GM23338 (cell line): ENCODE measurements at regions not wholly inside any gene's neighbourhood (a gene's known extent, or its start where the extent isn't known, plus 50 kb on each side); places are given as distances from the start of the nearest gene placed in this dataset.

Experiments used
- ATAC-seq: fragments of 200-7000 bp; cut with Tn5 transposase; 3 replicates; pipeline ENCODE4 v1.9.1; 2020
- DNase-seq: peaks from one replicate; pipeline ENCODE4 v3.0.0-alpha.2; 2015; ENCODE audit warnings: low spot score
- H2AFZ ChIP-seq: fragments of 200-600 bp; sonication (generic); 2 replicates; pipeline ENCODE4 v1.8.0; 2016; ENCODE audit warnings: antibody characterized with exemption, mild to moderate bottlenecking, moderate library complexity
- H3F3A ChIP-seq: fragments of 200-600 bp; sonication (generic); replicated peaks from 2 replicates; pipeline ENCODE4 v1.8.0; 2017; ENCODE audit warnings: antibody characterized with exemption, mixed run types, low read depth
- H3K27ac ChIP-seq: fragments of 200-600 bp; sonication (generic); 2 replicates; pipeline ENCODE4 v1.6.1; 2016; ENCODE audit warnings: low read depth
- H3K27me3 ChIP-seq: fragments of 200-600 bp; sonication (generic); 2 replicates; pipeline ENCODE4 v1.8.0; 2016; ENCODE audit warnings: mild to moderate bottlenecking, mixed run types, moderate library complexity; ENCODE audit not compliant: insufficient read depth
- H3K36me3 ChIP-seq: fragments of 200-600 bp; sonication (generic); 2 replicates; pipeline ENCODE4 v1.8.0; 2016; ENCODE audit warnings: mild to moderate bottlenecking; ENCODE audit not compliant: insufficient read depth
- H3K4me1 ChIP-seq: fragments of 200-600 bp; sonication (generic); 2 replicates; pipeline ENCODE4 v1.8.0; 2016; ENCODE audit warnings: mild to moderate bottlenecking, moderate library complexity; ENCODE audit not compliant: insufficient read depth
- H3K4me2 ChIP-seq: fragments of 200-600 bp; sonication (generic); 2 replicates; pipeline ENCODE4 v1.7.1; 2017; ENCODE audit warnings: mixed run types
- H3K4me3 ChIP-seq: fragments of 200-600 bp; sonication (generic); 2 replicates; pipeline ENCODE4 v1.6.1; 2016; ENCODE audit warnings: mixed run types
- H3K79me2 ChIP-seq: fragments of 200-600 bp; sonication (generic); replicated peaks from 2 replicates; pipeline ENCODE4 v1.8.0; 2017; ENCODE audit warnings: mild to moderate bottlenecking; ENCODE audit not compliant: insufficient read depth
- H3K9me2 ChIP-seq: fragments of 200-600 bp; sonication (generic); 2 replicates; pipeline ENCODE4 v1.8.0; 2017; ENCODE audit not compliant: insufficient read depth
- H4K20me1 ChIP-seq: fragments of 200-600 bp; sonication (generic); replicated peaks from 2 replicates; pipeline ENCODE4 v1.8.0; 2017; ENCODE audit warnings: mild to moderate bottlenecking; ENCODE audit not compliant: insufficient read depth
- H3K27ac Mint-ChIP-seq: 2 replicates; pipeline ENCODE4 v1.8.0; 2020; ENCODE audit warnings: inconsistent platforms, mild to moderate bottlenecking, moderate library complexity, mixed read lengths
- H3K27me3 Mint-ChIP-seq: 3 replicates; pipeline ENCODE4 v1.8.0; 2022; ENCODE audit warnings: low read depth, mild to moderate bottlenecking, moderate library complexity, mixed read lengths, inconsistent platforms; ENCODE audit not compliant: insufficient read depth, poor library complexity
- H3K36me3 Mint-ChIP-seq: 3 replicates; pipeline ENCODE4 v1.8.0; 2021; ENCODE audit warnings: low read depth, mild to moderate bottlenecking, inconsistent platforms, moderate library complexity, mixed read lengths
- H3K4me1 Mint-ChIP-seq: 3 replicates; pipeline ENCODE4 v1.8.0; 2020; ENCODE audit warnings: mild to moderate bottlenecking, inconsistent platforms, mixed read lengths
- H3K4me3 Mint-ChIP-seq: 3 replicates; pipeline ENCODE4 v1.8.0; 2021; ENCODE audit warnings: moderate library complexity, mild to moderate bottlenecking, inconsistent platforms, mixed read lengths
- H3K9me3 Mint-ChIP-seq: 3 replicates; pipeline ENCODE4 v1.8.0; 2020; ENCODE audit warnings: moderate library complexity, mild to moderate bottlenecking, inconsistent platforms, mixed read lengths
- CREB1 ChIP-seq: fragments of 250-450 bp; sonication (Bioruptor Pico); IDR thresholded peaks from 2 replicates; pipeline ENCODE4 v1.5.0; 2020; ENCODE audit warnings: low read depth, mild to moderate bottlenecking, moderate library complexity
- EZH2 ChIP-seq: fragments of 200-600 bp; sonication (generic); IDR thresholded peaks from one replicate; pipeline ENCODE4 v1.8.0; 2017; ENCODE audit warnings: antibody characterized with exemption, mild to moderate bottlenecking, low read depth; ENCODE audit not compliant: unreplicated experiment
- EZH2phosphoT487 ChIP-seq: fragments of 200-600 bp; sonication (generic); IDR thresholded peaks from one replicate; pipeline ENCODE4 v1.8.1; 2018; ENCODE audit warnings: antibody characterized with exemption; ENCODE audit not compliant: unreplicated experiment
- JUNB ChIP-seq: IDR thresholded peaks from one replicate; pipeline ENCODE4 v1.6.1; 2016; ENCODE audit warnings: antibody characterized with exemption; ENCODE audit not compliant: unreplicated experiment
- NANOG ChIP-seq: IDR thresholded peaks from 2 replicates; pipeline ENCODE4 v1.6.1; 2016; ENCODE audit warnings: antibody characterized with exemption, borderline replicate concordance
- POLR2AphosphoS5 ChIP-seq: IDR thresholded peaks from 2 replicates; pipeline ENCODE4 v1.6.1; 2016; ENCODE audit warnings: antibody characterized with exemption, low read depth
- STAT1 ChIP-seq: IDR thresholded peaks from one replicate; pipeline ENCODE4 v1.6.1; 2016; ENCODE audit warnings: antibody characterized with exemption; ENCODE audit not compliant: unreplicated experiment
- ZNF114 ChIP-seq: fragments of 250-450 bp; sonication (Bioruptor Pico); IDR thresholded peaks from 2 replicates; pipeline ENCODE4 v1.5.0; 2020; ENCODE audit warnings: mild to moderate bottlenecking, moderate library complexity
- ZNF331 ChIP-seq: fragments of 250-450 bp; sonication (Bioruptor Pico); IDR thresholded peaks from 2 replicates; pipeline ENCODE4 v1.5.0; 2020; ENCODE audit warnings: low read depth, mild to moderate bottlenecking, moderate library complexity
- TF ChIP-seq, protein P1 (sequence below): IDR thresholded peaks from 2 replicates; pipeline ENCODE4 v1.6.1; 2016; ENCODE audit warnings: antibody characterized with exemption
- TF ChIP-seq, protein P2 (sequence below): IDR thresholded peaks from one replicate; pipeline ENCODE4 v1.6.1; 2018; ENCODE audit warnings: antibody characterized with exemption; ENCODE audit not compliant: unreplicated experiment
- TF ChIP-seq, protein P3 (sequence below): fragments of 250-450 bp; sonication (Bioruptor Pico); IDR thresholded peaks from 2 replicates; pipeline ENCODE4 v1.5.0; 2020; ENCODE audit warnings: mild to moderate bottlenecking, moderate library complexity
- TF ChIP-seq, protein P4 (sequence below), 2 experiments: fragments of 200-600 bp in 1 of 2; sonication (generic) in 1 of 2; conservative IDR thresholded peaks; 2 replicates each; pipeline versions ENCODE4 v1.5.1 to v1.6.1; 2016 to 2017; ENCODE audit warnings: antibody characterized with exemption in 2 of 2, low read depth in 2 of 2, mild to moderate bottlenecking in 2 of 2, moderate library complexity in 1 of 2

DNA sequence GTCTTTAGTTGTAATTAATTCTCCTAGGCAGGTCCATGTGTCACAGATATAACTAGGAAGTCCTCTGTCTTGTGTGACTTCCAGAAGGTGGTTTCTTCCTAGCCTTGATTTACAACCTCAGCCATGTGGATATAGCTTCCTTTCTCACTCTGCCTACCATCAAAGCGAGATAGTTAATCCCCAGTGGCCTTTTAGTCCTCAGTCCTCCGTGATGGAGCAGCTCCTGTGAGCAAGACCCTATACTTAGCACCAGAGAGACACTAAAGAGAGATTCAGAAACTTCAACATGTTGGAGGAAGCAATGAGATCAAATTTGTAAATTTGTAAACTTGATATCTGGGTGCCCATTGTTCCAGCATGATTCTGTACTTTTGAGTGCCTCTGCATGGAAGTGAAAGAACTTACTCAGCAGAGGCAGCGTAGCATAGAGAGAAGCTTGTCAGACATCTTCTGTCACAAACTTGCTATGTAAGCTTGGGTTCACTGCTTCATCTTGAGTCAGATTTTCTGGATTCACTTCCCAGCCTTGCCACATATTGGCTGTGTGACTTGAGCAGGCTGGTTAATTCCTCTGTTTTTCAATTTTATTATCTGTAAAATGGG is 170.2 kb upstream of the NR3C1 start:
- H3K4me3 Mint-ChIP-seq, result no peak overlapping the region
- H3F3A ChIP-seq, result no peaks in the 10 kb centered on the region
- no peaks in the 10 kb centered on the region for H3K4me1 Mint-ChIP-seq
- DNase-seq (no peak), ATAC-seq (no peak)
- H3K9me3 Mint-ChIP-seq, result no peaks in the 10 kb centered on the region
- H3K9me2 ChIP-seq, result no peaks in the 10 kb centered on the region
- no peaks in the 10 kb centered on the region for H3K36me3 Mint-ChIP-seq
- no peak overlapping the region for H3K4me3 ChIP-seq
- H3K27ac Mint-ChIP-seq, result no peak overlapping the region
- no peak for TF ChIP-seq EZH2phosphoT487
- TF ChIP-seq ZNF331 (CRISPR knock-in tag), result no peak
- TF ChIP-seq, protein P1, sequence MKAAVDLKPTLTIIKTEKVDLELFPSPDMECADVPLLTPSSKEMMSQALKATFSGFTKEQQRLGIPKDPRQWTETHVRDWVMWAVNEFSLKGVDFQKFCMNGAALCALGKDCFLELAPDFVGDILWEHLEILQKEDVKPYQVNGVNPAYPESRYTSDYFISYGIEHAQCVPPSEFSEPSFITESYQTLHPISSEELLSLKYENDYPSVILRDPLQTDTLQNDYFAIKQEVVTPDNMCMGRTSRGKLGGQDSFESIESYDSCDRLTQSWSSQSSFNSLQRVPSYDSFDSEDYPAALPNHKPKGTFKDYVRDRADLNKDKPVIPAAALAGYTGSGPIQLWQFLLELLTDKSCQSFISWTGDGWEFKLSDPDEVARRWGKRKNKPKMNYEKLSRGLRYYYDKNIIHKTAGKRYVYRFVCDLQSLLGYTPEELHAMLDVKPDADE, result no peak
- TF ChIP-seq POLR2AphosphoS5, result no peak
- TF ChIP-seq STAT1, result no peak
- TF ChIP-seq EZH2, result no peak
- TF ChIP-seq, protein P2, sequence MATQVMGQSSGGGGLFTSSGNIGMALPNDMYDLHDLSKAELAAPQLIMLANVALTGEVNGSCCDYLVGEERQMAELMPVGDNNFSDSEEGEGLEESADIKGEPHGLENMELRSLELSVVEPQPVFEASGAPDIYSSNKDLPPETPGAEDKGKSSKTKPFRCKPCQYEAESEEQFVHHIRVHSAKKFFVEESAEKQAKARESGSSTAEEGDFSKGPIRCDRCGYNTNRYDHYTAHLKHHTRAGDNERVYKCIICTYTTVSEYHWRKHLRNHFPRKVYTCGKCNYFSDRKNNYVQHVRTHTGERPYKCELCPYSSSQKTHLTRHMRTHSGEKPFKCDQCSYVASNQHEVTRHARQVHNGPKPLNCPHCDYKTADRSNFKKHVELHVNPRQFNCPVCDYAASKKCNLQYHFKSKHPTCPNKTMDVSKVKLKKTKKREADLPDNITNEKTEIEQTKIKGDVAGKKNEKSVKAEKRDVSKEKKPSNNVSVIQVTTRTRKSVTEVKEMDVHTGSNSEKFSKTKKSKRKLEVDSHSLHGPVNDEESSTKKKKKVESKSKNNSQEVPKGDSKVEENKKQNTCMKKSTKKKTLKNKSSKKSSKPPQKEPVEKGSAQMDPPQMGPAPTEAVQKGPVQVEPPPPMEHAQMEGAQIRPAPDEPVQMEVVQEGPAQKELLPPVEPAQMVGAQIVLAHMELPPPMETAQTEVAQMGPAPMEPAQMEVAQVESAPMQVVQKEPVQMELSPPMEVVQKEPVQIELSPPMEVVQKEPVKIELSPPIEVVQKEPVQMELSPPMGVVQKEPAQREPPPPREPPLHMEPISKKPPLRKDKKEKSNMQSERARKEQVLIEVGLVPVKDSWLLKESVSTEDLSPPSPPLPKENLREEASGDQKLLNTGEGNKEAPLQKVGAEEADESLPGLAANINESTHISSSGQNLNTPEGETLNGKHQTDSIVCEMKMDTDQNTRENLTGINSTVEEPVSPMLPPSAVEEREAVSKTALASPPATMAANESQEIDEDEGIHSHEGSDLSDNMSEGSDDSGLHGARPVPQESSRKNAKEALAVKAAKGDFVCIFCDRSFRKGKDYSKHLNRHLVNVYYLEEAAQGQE, result no peak
- TF ChIP-seq, protein P3, sequence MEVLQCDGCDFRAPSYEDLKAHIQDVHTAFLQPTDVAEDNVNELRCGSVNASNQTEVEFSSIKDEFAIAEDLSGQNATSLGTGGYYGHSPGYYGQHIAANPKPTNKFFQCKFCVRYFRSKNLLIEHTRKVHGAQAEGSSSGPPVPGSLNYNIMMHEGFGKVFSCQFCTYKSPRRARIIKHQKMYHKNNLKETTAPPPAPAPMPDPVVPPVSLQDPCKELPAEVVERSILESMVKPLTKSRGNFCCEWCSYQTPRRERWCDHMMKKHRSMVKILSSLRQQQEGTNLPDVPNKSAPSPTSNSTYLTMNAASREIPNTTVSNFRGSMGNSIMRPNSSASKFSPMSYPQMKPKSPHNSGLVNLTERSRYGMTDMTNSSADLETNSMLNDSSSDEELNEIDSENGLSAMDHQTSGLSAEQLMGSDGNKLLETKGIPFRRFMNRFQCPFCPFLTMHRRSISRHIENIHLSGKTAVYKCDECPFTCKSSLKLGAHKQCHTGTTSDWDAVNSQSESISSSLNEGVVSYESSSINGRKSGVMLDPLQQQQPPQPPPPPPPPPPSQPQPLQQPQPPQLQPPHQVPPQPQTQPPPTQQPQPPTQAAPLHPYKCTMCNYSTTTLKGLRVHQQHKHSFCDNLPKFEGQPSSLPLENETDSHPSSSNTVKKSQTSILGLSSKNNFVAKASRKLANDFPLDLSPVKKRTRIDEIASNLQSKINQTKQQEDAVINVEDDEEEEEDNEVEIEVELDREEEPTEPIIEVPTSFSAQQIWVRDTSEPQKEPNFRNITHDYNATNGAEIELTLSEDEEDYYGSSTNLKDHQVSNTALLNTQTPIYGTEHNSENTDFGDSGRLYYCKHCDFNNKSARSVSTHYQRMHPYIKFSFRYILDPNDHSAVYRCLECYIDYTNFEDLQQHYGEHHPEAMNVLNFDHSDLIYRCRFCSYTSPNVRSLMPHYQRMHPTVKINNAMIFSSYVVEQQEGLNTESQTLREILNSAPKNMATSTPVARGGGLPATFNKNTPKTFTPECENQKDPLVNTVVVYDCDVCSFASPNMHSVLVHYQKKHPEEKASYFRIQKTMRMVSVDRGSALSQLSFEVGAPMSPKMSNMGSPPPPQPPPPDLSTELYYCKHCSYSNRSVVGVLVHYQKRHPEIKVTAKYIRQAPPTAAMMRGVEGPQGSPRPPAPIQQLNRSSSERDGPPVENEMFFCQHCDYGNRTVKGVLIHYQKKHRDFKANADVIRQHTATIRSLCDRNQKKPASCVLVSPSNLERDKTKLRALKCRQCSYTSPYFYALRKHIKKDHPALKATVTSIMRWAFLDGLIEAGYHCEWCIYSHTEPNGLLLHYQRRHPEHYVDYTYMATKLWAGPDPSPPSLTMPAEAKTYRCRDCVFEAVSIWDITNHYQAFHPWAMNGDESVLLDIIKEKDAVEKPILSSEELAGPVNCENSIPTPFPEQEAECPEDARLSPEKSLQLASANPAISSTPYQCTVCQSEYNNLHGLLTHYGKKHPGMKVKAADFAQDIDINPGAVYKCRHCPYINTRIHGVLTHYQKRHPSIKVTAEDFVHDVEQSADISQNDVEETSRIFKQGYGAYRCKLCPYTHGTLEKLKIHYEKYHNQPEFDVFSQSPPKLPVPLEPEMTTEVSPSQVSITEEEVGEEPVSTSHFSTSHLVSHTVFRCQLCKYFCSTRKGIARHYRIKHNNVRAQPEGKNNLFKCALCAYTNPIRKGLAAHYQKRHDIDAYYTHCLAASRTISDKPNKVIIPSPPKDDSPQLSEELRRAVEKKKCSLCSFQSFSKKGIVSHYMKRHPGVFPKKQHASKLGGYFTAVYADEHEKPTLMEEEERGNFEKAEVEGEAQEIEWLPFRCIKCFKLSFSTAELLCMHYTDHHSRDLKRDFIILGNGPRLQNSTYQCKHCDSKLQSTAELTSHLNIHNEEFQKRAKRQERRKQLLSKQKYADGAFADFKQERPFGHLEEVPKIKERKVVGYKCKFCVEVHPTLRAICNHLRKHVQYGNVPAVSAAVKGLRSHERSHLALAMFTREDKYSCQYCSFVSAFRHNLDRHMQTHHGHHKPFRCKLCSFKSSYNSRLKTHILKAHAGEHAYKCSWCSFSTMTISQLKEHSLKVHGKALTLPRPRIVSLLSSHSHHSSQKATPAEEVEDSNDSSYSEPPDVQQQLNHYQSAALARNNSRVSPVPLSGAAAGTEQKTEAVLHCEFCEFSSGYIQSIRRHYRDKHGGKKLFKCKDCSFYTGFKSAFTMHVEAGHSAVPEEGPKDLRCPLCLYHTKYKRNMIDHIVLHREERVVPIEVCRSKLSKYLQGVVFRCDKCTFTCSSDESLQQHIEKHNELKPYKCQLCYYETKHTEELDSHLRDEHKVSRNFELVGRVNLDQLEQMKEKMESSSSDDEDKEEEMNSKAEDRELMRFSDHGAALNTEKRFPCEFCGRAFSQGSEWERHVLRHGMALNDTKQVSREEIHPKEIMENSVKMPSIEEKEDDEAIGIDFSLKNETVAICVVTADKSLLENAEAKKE (CRISPR knock-in tag), result no peak
- TF ChIP-seq JUNB, result no peak
- TF ChIP-seq, protein P4, sequence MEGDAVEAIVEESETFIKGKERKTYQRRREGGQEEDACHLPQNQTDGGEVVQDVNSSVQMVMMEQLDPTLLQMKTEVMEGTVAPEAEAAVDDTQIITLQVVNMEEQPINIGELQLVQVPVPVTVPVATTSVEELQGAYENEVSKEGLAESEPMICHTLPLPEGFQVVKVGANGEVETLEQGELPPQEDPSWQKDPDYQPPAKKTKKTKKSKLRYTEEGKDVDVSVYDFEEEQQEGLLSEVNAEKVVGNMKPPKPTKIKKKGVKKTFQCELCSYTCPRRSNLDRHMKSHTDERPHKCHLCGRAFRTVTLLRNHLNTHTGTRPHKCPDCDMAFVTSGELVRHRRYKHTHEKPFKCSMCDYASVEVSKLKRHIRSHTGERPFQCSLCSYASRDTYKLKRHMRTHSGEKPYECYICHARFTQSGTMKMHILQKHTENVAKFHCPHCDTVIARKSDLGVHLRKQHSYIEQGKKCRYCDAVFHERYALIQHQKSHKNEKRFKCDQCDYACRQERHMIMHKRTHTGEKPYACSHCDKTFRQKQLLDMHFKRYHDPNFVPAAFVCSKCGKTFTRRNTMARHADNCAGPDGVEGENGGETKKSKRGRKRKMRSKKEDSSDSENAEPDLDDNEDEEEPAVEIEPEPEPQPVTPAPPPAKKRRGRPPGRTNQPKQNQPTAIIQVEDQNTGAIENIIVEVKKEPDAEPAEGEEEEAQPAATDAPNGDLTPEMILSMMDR (conservative IDR thresholded peaks at IDR 0.05; ENCODE audit: low read depth in 2 of 2), result no peak
- no peak for TF ChIP-seq ZNF114 (CRISPR knock-in tag)
- TF ChIP-seq NANOG, result no peak
- TF ChIP-seq CREB1 (CRISPR knock-in tag), result no peak
- no peaks in the 10 kb centered on the region for H3K79me2 ChIP-seq
- no peak overlapping the region for H3K27ac ChIP-seq
- H4K20me1 ChIP-seq, result no peaks in the 10 kb centered on the region
- peaks cover 6% of the 10 kb centered on the region for H3K27me3 Mint-ChIP-seq
- no peaks in the 10 kb centered on the region for H3K4me1 ChIP-seq
- no peaks in the 10 kb centered on the region for H3K36me3 ChIP-seq
- H3K27me3 ChIP-seq, result no peaks in the 10 kb centered on the region
- no peak overlapping the region for H3K4me2 ChIP-seq
- no peak overlapping the region for H2AFZ ChIP-seq
